HepG2 (cell line): ENCODE measurements at regions not wholly inside any gene's neighbourhood (a gene's known extent, or its start where the extent isn't known, plus 50 kb on each side); places are given as distances from the start of the nearest gene placed in this dataset.

Experiments used
- ATAC-seq: fragments of 200-7000 bp; cut with Tn5 transposase; 3 replicates; pipeline ENCODE4 v1.9.1; 2020; ENCODE audit warnings: mild to moderate bottlenecking, moderate library complexity
- BruUV-seq: library from RNA; stranded (reverse); fragments of 400-500 nt; replicated peaks from 2 replicates; lab custom pipeline; 2021; lab: Mats Ljungman, UMichigan
- CTCF ChIA-PET: fragments of 300-600 bp; formaldehyde crosslinking; extraction: SDS; loops from one replicate; lab custom pipeline; 2021; ENCODE audit warnings: low total read pairs, inconsistent platforms, low intra/inter-chr PET ratio; lab: Yijun Ruan, JAX
- POLR2A ChIA-PET: fragments of 350-600 bp; sonication (Branson Sonifier 250); formaldehyde crosslinking; loops from one replicate; lab custom pipeline; 2020; ENCODE audit warnings: antibody characterized with exemption, inconsistent platforms; lab: Yijun Ruan, JAX
- DNase-seq: peaks from one replicate; pipeline ENCODE4 v3.0.0-alpha.2; 2015; ENCODE audit warnings: low spot score
- FAIRE-seq: peaks from 3 replicates; lab custom pipeline; 2011; peaks lifted over from hg19 to GRCh38; lab: Jason Lieb, UNC
- H2AFZ ChIP-seq: one replicate; pipeline ENCODE4 v1.6.1; 2011; ENCODE audit warnings: low read length, inconsistent platforms
- H3K27ac ChIP-seq: fragments of 300-600 bp; 3 replicates; pipeline ENCODE4 v1.8.0; 2011; ENCODE audit warnings: mixed run types, mild to moderate bottlenecking, mixed read lengths, low read length, inconsistent platforms; ENCODE audit not compliant: insufficient read depth; ENCODE audit errors: extremely low read length
- H3K27me3 ChIP-seq, 2 experiments: fragments of 200-600 bp in 1 of 2; 2 replicates in 1 of 2; 3 replicates in 1 of 2; pipeline versions ENCODE4 v1.6.0 to v1.8.0; 2011; ENCODE audit warnings: low read length in 2 of 2, mild to moderate bottlenecking in 2 of 2, moderate library complexity in 2 of 2, inconsistent platforms in 1 of 2; ENCODE audit not compliant: insufficient read depth in 2 of 2, control insufficient read depth in 1 of 2
- H3K36me3 ChIP-seq, 2 experiments: fragments of 200-600 bp in 1 of 2; replicated peaks in 1 of 2; 2 replicates in 1 of 2; 3 replicates in 1 of 2; pipeline versions ENCODE4 v1.5.1 to v1.8.0; 2011; ENCODE audit warnings: low read length in 2 of 2, inconsistent platforms in 1 of 2; ENCODE audit not compliant: insufficient read depth in 2 of 2, control insufficient read depth in 1 of 2
- H3K4me1 ChIP-seq: 2 replicates; pipeline ENCODE4 v1.5.1; 2012; ENCODE audit warnings: low read length, inconsistent platforms; ENCODE audit not compliant: insufficient read depth
- H3K4me2 ChIP-seq: 2 replicates; pipeline ENCODE4 v1.6.0; 2011; ENCODE audit warnings: low read depth, low read length, inconsistent platforms
- H3K4me3 ChIP-seq, 3 experiments: fragments of 200-600 bp in 1 of 3; sonication (generic), shearing (Covaris generic) in 1 of 3; replicated peaks in 1 of 3; 2 replicates each; pipeline ENCODE4 v1.5.1; 2011 to 2016; ENCODE audit warnings: low read length in 3 of 3, inconsistent platforms in 2 of 3, low read depth in 2 of 3, mild to moderate bottlenecking in 2 of 3, control low read depth in 1 of 3, mixed read lengths in 1 of 3; ENCODE audit not compliant: insufficient read depth in 1 of 3
- H3K79me2 ChIP-seq: one replicate; pipeline ENCODE4 v1.6.1; 2011; ENCODE audit warnings: low read length, inconsistent platforms; ENCODE audit not compliant: insufficient read depth
- H3K9ac ChIP-seq: 2 replicates; pipeline ENCODE4 v1.6.0; 2011; ENCODE audit warnings: mild to moderate bottlenecking, low read depth, low read length, inconsistent platforms; ENCODE audit not compliant: insufficient read depth
- H3K9me3 ChIP-seq: 2 replicates; pipeline ENCODE4 v1.5.1; 2012; ENCODE audit warnings: mild to moderate bottlenecking, low read length
- H4K20me1 ChIP-seq: 2 replicates; pipeline ENCODE4 v1.6.0; 2011; ENCODE audit warnings: inconsistent platforms, mild to moderate bottlenecking, low read length, moderate library complexity; ENCODE audit not compliant: insufficient read depth
- ATF4 ChIP-seq, 2 experiments: fragments of 450-650 bp in 1 of 2; sonication (generic) in 1 of 2; formaldehyde crosslinking; IDR thresholded peaks; 2 replicates each; pipeline versions ENCODE4 v1.5.0 to v1.8.0; 2020 to 2022; ENCODE audit warnings: mild to moderate bottlenecking in 1 of 2, missing genetic modification reagents in 1 of 2
- CHCHD3 ChIP-seq: sonication (generic); formaldehyde crosslinking; IDR thresholded peaks from 2 replicates; pipeline ENCODE4 v1.8.0; 2022; ENCODE audit warnings: mild to moderate bottlenecking, missing genetic modification reagents, moderate library complexity
- CREB1 ChIP-seq, 2 experiments: fragments of 450-650 bp in 1 of 2; IDR thresholded peaks; 2 replicates each; pipeline ENCODE4 v1.6.1; 2016 to 2017; ENCODE audit warnings: control low read depth in 1 of 2, mild to moderate bottlenecking in 1 of 2, missing compliant biosample characterization in 1 of 2, missing genetic modification characterization in 1 of 2
- GATA4 ChIP-seq: sonication (generic); IDR thresholded peaks from 2 replicates; pipeline ENCODE4 v1.6.1; 2016; ENCODE audit warnings: antibody characterized with exemption, low read depth, borderline replicate concordance
- HDAC1 ChIP-seq: sonication (generic); formaldehyde crosslinking; IDR thresholded peaks from 2 replicates; pipeline ENCODE4 v1.5.1; 2020; ENCODE audit warnings: mild to moderate bottlenecking, missing genetic modification reagents
- PRDM10 ChIP-seq: sonication (generic); formaldehyde crosslinking; IDR thresholded peaks from 2 replicates; pipeline ENCODE4 v1.4.0; 2020; ENCODE audit warnings: low read depth, missing genetic modification reagents
- RBM39 ChIP-seq: fragments of 200-400 bp; formaldehyde crosslinking; IDR thresholded peaks from one replicate; pipeline ENCODE4 v1.6.1; 2018; ENCODE audit warnings: antibody characterized with exemption, mild to moderate bottlenecking, low read depth, low read length; ENCODE audit not compliant: poor library complexity, severe bottlenecking
- STAT5B ChIP-seq: sonication (generic); formaldehyde crosslinking; IDR thresholded peaks from 2 replicates; pipeline ENCODE4 v1.4.0; 2020; ENCODE audit warnings: missing genetic modification reagents
- THYN1 ChIP-seq: sonication (generic); formaldehyde crosslinking; IDR thresholded peaks from 2 replicates; pipeline ENCODE4 v1.8.1; 2023; ENCODE audit warnings: low read depth, mild to moderate bottlenecking, moderate library complexity, missing genetic modification reagents, borderline replicate concordance
- YY1 ChIP-seq: IDR thresholded peaks from 2 replicates; pipeline ENCODE4 v1.6.1; 2011; ENCODE audit warnings: low read length, low read depth, moderate library complexity, mild to moderate bottlenecking; ENCODE audit not compliant: insufficient read depth, insufficient replicate concordance
- ZMYM2 ChIP-seq: sonication (generic); formaldehyde crosslinking; IDR thresholded peaks from 2 replicates; pipeline ENCODE4 v1.8.0; 2022; ENCODE audit warnings: mild to moderate bottlenecking, missing genetic modification reagents
- ZNF296 ChIP-seq: sonication (generic); formaldehyde crosslinking; conservative IDR thresholded peaks from 2 replicates; pipeline ENCODE4 v1.5.0; 2020; ENCODE audit warnings: mild to moderate bottlenecking, missing genetic modification reagents
- ZNF3 ChIP-seq: IDR thresholded peaks from 2 replicates; pipeline ENCODE4 v1.7.0; 2017; ENCODE audit warnings: inconsistent platforms
- ZNF317 ChIP-seq: sonication (generic); formaldehyde crosslinking; IDR thresholded peaks from 2 replicates; pipeline ENCODE4 v1.5.0; 2020; ENCODE audit warnings: mild to moderate bottlenecking, missing genetic modification reagents
- ZNF501 ChIP-seq: sonication (generic); formaldehyde crosslinking; IDR thresholded peaks from 2 replicates; pipeline ENCODE4 v1.5.1; 2020; ENCODE audit warnings: mild to moderate bottlenecking, moderate library complexity, missing genetic modification reagents
- ZNF530 ChIP-seq: sonication (generic); formaldehyde crosslinking; IDR thresholded peaks from 2 replicates; pipeline ENCODE4 v1.5.0; 2020; ENCODE audit warnings: low read depth, mild to moderate bottlenecking, missing genetic modification reagents
- ZNF691 ChIP-seq: sonication (generic); formaldehyde crosslinking; IDR thresholded peaks from 2 replicates; pipeline ENCODE4 v1.4.0; 2020; ENCODE audit warnings: missing genetic modification reagents, low read depth, mild to moderate bottlenecking, borderline replicate concordance
- WGBS: methylation state at CpG from one replicate; pipeline ENCODE4 v1.1.6; 2017; ENCODE audit warnings: low lambda C conversion rate; 5-methylcytosine and 5-hydroxymethylcytosine counted together
- in situ Hi-C: cut with HindIII; loops from 2 replicates; pipeline ENCODE4 v1.10.0; 2017; ENCODE audit warnings: low pct_unique_long_range_greater_than_20kb; ENCODE audit not compliant: extremely low pct_ligation_motif_present
- intact Hi-C: fragments of 100-400 bp; cut with micrococcal nuclease; formaldehyde crosslinking; loops from one replicate; pipeline ENCODE4 v1.10.0; 2022; ENCODE audit not compliant: unreplicated experiment
- TF ChIP-seq, protein P1 (sequence below): sonication (generic); formaldehyde crosslinking; IDR thresholded peaks from 2 replicates; pipeline ENCODE4 v1.4.0; 2020; ENCODE audit warnings: mild to moderate bottlenecking, missing genetic modification reagents

DNA sequence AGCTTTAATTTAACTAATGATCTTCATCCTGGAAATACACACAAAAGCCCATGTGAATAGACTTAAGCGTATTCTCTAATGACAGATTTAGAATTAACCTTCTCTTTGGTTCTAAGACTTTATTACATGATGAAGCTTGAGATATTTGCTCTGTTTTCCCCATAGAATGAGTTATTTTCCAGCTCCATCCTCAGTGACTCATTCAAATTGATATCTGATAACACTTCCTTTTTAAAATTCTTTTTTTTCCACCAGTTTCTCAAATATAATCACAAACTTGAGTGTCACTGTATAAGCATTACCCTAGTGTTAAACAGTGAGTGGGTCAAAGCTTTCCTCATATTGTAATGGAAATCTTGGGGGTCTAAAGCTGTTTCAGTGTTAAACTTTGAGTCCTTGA is 535.8 kb downstream of the KCNA4 start:
- Histone ChIP-seq H2AFZ (no peak overlapping the region), H4K20me1 (no peaks in the 10 kb centered on the region), H3K4me3 (no peak overlapping the region), H3K4me2 (no peak overlapping the region), H3K27me3 (no peaks in the 10 kb centered on the region), H3K36me3 (no peaks in the 10 kb centered on the region), H3K4me1 (no peaks in the 10 kb centered on the region), H3K27ac (no peak overlapping the region), H3K79me2 (no peaks in the 10 kb centered on the region), H3K9me3 (no peaks in the 10 kb centered on the region), H3K9ac (no peak overlapping the region)
- ChIA-PET CTCF (no interaction called here), POLR2A (no interaction called here)
- no peak for DNase-seq
- in situ Hi-C loops (no loop called here), intact Hi-C loops (no loop called here)
- no TSS peak for BruUV-seq
- WGBS = 4% methylated on average over 1 of the region's 1 CpG
- ATAC-seq = no peak
- FAIRE-seq = no peak
- TF ChIP-seq STAT5B (CRISPR knock-in tag) = no peak
- no peak for TF ChIP-seq HDAC1 (CRISPR knock-in tag)
- TF ChIP-seq THYN1 = no peak
- no peak for TF ChIP-seq RBM39
- no peak for TF ChIP-seq YY1
- no peak for TF ChIP-seq ZNF530 (CRISPR knock-in tag)
- no peak for TF ChIP-seq ZNF296 (CRISPR knock-in tag)
- TF ChIP-seq ATF4 (CRISPR knock-in tag; IDR thresholded peaks at IDR 0.05) = no peak
- no peak for TF ChIP-seq ZNF317 (CRISPR knock-in tag)
- no peak for TF ChIP-seq ZNF3
- no peak for TF ChIP-seq ZNF501 (CRISPR knock-in tag)
- TF ChIP-seq PRDM10 = no peak
- TF ChIP-seq GATA4 = no peak
- TF ChIP-seq CHCHD3 (CRISPR knock-in tag) = no peak
- TF ChIP-seq, protein P1, sequence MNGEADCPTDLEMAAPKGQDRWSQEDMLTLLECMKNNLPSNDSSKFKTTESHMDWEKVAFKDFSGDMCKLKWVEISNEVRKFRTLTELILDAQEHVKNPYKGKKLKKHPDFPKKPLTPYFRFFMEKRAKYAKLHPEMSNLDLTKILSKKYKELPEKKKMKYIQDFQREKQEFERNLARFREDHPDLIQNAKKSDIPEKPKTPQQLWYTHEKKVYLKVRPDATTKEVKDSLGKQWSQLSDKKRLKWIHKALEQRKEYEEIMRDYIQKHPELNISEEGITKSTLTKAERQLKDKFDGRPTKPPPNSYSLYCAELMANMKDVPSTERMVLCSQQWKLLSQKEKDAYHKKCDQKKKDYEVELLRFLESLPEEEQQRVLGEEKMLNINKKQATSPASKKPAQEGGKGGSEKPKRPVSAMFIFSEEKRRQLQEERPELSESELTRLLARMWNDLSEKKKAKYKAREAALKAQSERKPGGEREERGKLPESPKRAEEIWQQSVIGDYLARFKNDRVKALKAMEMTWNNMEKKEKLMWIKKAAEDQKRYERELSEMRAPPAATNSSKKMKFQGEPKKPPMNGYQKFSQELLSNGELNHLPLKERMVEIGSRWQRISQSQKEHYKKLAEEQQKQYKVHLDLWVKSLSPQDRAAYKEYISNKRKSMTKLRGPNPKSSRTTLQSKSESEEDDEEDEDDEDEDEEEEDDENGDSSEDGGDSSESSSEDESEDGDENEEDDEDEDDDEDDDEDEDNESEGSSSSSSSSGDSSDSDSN (CRISPR knock-in tag) = no peak
- TF ChIP-seq CREB1 (IDR thresholded peaks at IDR 0.05) = no peak
- no peak for TF ChIP-seq CREB1 (CRISPR knock-in tag; IDR thresholded peaks at IDR 0.05)
- TF ChIP-seq ZMYM2 = no peak
- no peak for TF ChIP-seq ZNF691 (CRISPR knock-in tag)
